ENCODE measurements at regions not wholly inside any gene's neighbourhood (a gene's known extent, or its start where the extent isn't known, plus 50 kb on each side); places are given as distances from the start of the nearest gene placed in this dataset.

- DNase-seq (ENCODE audit: low spot score): no peak
- no peak for TF ChIP-seq CTCF (IDR thresholded peaks at IDR 0.05; ENCODE audit: extremely low read depth, missing control alignments)
Observed at GRCh38 chr13:71382285-71382684, 484.7 kb downstream of the DACH1 start.

- DNase-seq (ENCODE audit: low spot score): no peak
- TF ChIP-seq CTCF (IDR thresholded peaks at IDR 0.05; ENCODE audit: extremely low read depth, missing control alignments): no peak
Observed at GRCh38 chr13:71380191-71380590, 486.8 kb downstream of the DACH1 start.

- TF ChIP-seq CTCF (IDR thresholded peaks at IDR 0.05; ENCODE audit: extremely low read depth, missing control alignments): no peak
- DNase-seq (ENCODE audit: low spot score): no peak
Observed at GRCh38 chr13:71378961-71379905, 487.8 kb downstream of the DACH1 start.

- no peak for TF ChIP-seq CTCF (IDR thresholded peaks at IDR 0.05; ENCODE audit: extremely low read depth, missing control alignments)
- DNase-seq (ENCODE audit: low spot score): no peak
Observed at GRCh38 chr13:71374471-71375049, 492.4 kb downstream of the DACH1 start.

GRCh38 chr13:71368336-71368735, 498.7 kb downstream of the DACH1 start:
- DNase-seq (ENCODE audit: low spot score): no peak
- no peak for TF ChIP-seq CTCF (IDR thresholded peaks at IDR 0.05; ENCODE audit: extremely low read depth, missing control alignments)

GRCh38 chr13:71360041-71360440, 507.0 kb downstream of the DACH1 start:
- DNase-seq (ENCODE audit: low spot score): no peak
- TF ChIP-seq CTCF (IDR thresholded peaks at IDR 0.05; ENCODE audit: extremely low read depth, missing control alignments): no peak

GRCh38 chr13:71359641-71360040, 507.4 kb downstream of the DACH1 start:
- DNase-seq (ENCODE audit: low spot score): no peak
- no peak for TF ChIP-seq CTCF (IDR thresholded peaks at IDR 0.05; ENCODE audit: extremely low read depth, missing control alignments)
